EL (cell line): ENCODE measurements at regions not wholly inside any gene's neighbourhood (a gene's known extent, or its start where the extent isn't known, plus 50 kb on each side); places are given as distances from the start of the nearest gene placed in this dataset.

Experiments used
- DNase-seq: peaks from one replicate; pipeline ENCODE4 v3.0.0-alpha.2; 2016

DNA sequence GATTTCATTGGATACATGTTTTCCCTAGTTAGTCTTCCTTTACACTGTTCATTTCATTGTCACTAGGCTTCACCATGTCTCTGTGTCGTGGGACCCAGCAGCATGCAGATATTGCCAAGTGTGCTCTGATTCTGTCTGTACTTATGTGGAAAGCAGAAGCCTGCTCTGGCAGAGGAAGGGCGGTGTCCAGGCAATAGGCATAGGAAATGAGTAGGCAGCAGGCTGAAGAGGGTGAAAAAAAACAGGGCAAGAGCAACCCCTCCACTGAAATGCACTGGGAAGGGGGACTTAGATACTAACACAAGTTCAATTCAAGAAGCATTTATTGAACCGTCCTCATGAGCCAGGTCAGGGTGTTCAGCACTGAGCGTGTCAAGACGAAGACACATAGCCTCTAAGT, 85.2 kb upstream of the VAV3 start:
- DNase-seq = no peak

- peak; percentile 7 for DNase-seq
Observed at GRCh38 chr1:108049178-108049819, 84.3 kb upstream of the VAV3 start.

- DNase-seq = no peak
Observed at GRCh38 chr1:108048301-108049177, 83.6 kb upstream of the VAV3 start.

DNA sequence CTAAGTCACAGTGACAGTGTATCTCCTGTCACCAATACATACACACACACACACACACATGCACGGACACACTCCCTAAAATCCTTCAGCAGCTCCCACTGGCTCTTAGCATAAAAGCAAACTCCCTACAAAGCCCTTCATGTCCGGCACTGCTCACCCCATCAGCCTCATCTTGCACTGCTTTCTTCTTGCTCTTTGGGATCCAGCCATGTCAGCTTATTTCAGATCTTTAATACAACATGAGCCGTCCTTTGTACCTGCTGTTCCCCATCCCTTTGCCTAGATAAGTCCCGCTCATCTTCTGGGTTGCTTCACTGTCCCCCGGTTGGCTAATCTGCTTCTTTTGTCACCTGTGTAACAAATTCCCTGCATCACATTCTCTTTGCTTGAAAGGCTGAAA, 82.1 kb upstream of the VAV3 start:
- no peak for DNase-seq

DNA sequence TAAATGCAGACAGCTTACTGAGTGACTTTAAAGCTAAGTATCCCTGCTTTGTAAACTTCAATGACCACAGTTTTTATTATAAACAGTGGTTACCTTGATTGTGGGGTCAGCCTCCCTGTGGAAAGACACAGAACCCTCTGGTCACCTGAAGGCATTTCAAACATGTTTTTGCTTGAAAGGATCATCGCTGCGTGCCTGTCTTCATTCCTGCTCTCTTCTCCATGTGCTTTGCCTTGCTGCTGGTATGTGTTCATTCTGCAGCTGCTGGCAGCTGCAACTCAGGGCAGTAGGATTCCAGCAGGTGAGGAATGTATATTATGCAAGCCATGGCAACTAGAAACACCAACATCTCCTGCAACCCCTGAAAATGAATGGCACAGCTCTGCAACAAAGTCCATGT, 81.0 kb upstream of the VAV3 start:
- DNase-seq = no peak

GRCh38 chr1:108045460-108045859, 80.5 kb upstream of the VAV3 start:
- DNase-seq = no peak

- no peak for DNase-seq
Observed at GRCh38 chr1:108044318-108044717, 79.3 kb upstream of the VAV3 start.

DNA sequence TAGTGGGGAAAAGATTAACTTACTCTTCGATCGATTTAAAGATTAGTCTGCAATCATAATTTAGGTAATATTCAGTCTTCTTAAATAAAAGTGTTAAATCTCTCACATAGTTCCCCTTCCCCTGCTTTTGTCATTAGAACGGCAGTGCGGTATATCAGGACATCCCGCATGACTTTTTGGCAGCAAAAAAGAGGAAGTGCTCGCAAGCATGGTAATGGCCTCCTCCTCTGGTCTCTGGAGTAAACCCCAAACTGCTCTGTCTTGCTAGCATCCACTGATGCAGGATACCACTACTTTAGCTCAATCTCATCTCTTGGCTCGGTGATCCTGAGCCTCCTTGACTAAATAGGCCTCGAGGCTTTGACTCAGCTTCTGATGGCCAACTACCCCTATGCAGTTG, 78.7 kb upstream of the VAV3 start:
- DNase-seq = no peak

GRCh38 chr1:108042610-108043009, 77.6 kb upstream of the VAV3 start:
- no peak for DNase-seq

DNA sequence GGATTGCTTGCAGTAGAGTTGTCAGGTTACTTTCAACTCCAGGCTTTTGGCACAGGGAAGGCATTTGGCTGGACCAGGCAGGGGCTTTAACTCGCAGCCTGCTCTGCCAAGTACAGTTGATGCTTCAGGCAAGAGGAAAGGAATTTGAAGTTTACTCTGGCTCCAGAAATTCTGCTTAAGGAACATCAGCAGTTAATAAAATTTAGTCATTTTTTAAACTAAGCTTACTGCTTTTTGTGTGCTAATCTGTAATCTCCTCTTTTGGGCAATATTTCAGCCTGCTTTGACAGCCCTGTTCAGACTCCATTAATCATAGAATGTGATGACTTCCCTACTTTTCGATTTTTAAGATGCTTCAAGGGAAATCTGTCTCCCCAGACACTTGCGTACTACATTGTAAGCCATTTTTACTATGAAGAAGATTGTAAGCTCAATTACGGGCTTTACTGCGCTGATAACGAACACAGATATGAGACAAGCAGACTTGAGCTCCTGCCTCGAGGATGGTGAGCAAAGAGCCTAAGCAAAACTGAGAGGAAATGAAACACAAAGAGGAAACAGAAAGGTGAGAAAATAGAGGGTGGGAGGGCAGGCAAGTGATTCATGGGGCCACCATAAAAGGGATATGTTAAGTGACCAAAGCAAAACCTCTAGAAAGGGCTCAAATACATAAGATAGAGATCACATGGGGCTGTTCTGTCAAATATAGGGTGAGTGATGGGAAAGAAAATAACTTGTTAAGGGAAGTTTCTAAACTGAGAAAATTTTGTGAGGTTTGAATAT, 76.6 kb upstream of the VAV3 start:
- no peak for DNase-seq

GRCh38 chr1:108038653-108039236, 73.8 kb upstream of the VAV3 start:
- DNase-seq = no peak

GRCh38 chr1:108036796-108037562, 72.0 kb upstream of the VAV3 start:
- DNase-seq = no peak

DNA sequence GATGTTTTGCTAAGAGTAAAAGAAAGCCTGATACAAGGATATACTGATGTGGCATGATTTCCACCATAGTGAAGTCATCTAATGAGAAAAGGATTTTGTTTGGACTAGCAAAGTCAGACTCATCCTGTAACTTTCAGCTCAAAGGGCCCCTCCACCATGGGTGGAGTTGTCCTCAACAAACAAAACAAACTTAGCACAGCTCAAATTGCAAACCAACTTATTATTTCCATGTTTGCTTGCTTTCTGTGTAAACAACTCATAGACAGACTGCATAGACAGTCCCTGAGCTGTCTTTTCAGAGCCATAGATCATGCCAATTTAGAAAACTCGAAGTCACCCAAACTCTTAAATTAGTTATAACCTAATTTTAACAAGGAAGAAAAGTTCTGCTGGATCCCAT, 69.4 kb upstream of the VAV3 start:
- no peak for DNase-seq

- no peak for DNase-seq
Observed at GRCh38 chr1:108033550-108033951, 68.6 kb upstream of the VAV3 start.

GRCh38 chr1:108028841-108029388, 63.9 kb upstream of the VAV3 start:
- DNase-seq = no peak

GRCh38 chr1:108027389-108027788, 62.4 kb upstream of the VAV3 start:
- no peak for DNase-seq

DNA sequence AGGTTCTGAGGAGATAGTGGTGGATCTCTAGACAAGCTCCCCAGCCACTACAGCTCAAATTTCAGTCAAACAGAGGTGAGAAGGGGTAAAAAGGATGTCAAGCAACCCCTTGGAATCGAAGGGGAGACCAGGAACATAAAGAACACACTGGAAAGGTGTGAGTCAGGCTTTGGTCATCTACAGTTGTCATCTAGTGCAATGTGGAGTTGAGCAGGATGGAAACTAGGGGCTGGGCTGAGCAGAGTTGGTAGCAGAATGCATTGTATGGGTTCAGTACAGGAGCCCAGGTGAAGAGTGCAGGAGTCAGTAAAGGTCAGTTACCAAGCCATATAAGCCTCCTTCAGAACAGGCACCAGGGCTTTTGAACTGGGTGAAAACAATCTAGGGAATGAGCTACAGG, 52.7 kb upstream of the VAV3 start:
- DNase-seq = no peak

DNA sequence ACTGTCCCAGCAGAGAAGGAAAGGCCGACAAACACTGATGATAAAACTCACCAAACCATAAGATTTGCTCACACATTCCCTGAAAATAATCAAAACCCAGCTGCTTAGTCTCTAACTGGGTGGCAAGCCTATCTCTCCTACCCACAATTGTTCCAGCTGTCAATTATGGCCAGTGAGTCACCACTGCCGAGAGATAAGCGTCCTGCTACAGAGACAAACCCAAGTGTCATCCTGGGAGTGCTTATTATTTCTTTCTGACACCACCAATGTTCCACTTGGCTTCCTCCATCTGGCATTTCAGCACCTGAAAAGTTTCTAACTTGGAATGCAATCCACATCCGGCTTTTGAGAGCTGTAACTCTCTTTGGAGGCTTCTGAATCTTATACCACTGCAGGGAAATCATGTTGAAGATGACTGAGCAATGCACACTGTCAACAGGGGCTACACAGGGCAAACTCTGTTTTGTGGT, 51.5 kb upstream of the VAV3 start:
- DNase-seq = peak; percentile 31
